Testis (tissue), 2 donors: ENCODE measurements at regions not wholly inside any gene's neighbourhood (a gene's known extent, or its start where the extent isn't known, plus 50 kb on each side); places are given as distances from the start of the nearest gene placed in this dataset.

Experiments used
- CTCF ChIP-seq, 3 experiments: fragments of 450-650 bp in 2 of 3; fragments of 200-600 bp in 1 of 3; sonication (generic) in 1 of 3; IDR thresholded peaks; one replicate each; pipeline ENCODE4 v1.5.1; 2016 to 2019; ENCODE audit warnings: antibody characterized with exemption in 3 of 3, mild to moderate bottlenecking in 2 of 3, moderate library complexity in 1 of 3
- POLR2A ChIP-seq: fragments of 450-650 bp; IDR thresholded peaks from one replicate; pipeline ENCODE4 v1.6.1; 2017; ENCODE audit warnings: antibody characterized with exemption, mild to moderate bottlenecking, moderate library complexity

GRCh38 chr15:39491886-39492490 is 88.9 kb upstream of the THBS1 start:
- no peak for TF ChIP-seq CTCF (IDR thresholded peaks at IDR 0.05)
- no peak for TF ChIP-seq POLR2A
